Liver (tissue), 8 donors: ENCODE measurements at regions not wholly inside any gene's neighbourhood (a gene's known extent, or its start where the extent isn't known, plus 50 kb on each side); places are given as distances from the start of the nearest gene placed in this dataset.

ENCODE experiments used
- DNase-seq: peaks from one replicate; pipeline ENCODE4 v3.0.0-alpha.2; 2017; ENCODE audit warnings: low spot score
- H3K27ac ChIP-seq, 2 donors: one replicate each; pipeline ENCODE4 v1.7.0; 2013; ENCODE audit warnings: inconsistent platforms in 2 of 2, low read length in 2 of 2, control low read depth in 1 of 2, low read depth in 1 of 2, mild to moderate bottlenecking in 1 of 2
- H3K27me3 ChIP-seq, 4 donors: one replicate each; pipeline versions ENCODE4 v1.6.1 to v1.7.0; 2013; ENCODE audit warnings: low read length in 3 of 4, inconsistent platforms in 1 of 4, mild to moderate bottlenecking in 1 of 4, moderate library complexity in 1 of 4; ENCODE audit not compliant: control insufficient read depth in 4 of 4, insufficient read depth in 4 of 4
- H3K36me3 ChIP-seq, 4 donors: one replicate each; pipeline versions ENCODE4 v1.6.1 to v1.7.0; 2013; ENCODE audit warnings: low read length in 3 of 4, mild to moderate bottlenecking in 3 of 4, low read depth in 1 of 4, moderate library complexity in 1 of 4; ENCODE audit not compliant: control insufficient read depth in 4 of 4, insufficient read depth in 3 of 4
- H3K4me1 ChIP-seq, 4 donors: one replicate each; pipeline versions ENCODE4 v1.6.1 to v1.7.0; 2013; ENCODE audit warnings: low read length in 3 of 4, mild to moderate bottlenecking in 3 of 4, moderate library complexity in 1 of 4; ENCODE audit not compliant: control insufficient read depth in 4 of 4, insufficient read depth in 4 of 4
- H3K4me3 ChIP-seq, 3 donors: one replicate each; pipeline versions ENCODE4 v1.6.1 to v1.7.0; 2013; ENCODE audit warnings: low read length in 3 of 3, control low read depth in 1 of 3, low read depth in 1 of 3, mild to moderate bottlenecking in 1 of 3
- H3K9ac ChIP-seq, 2 donors: one replicate each; pipeline ENCODE4 v1.7.0; 2013; ENCODE audit warnings: low read length in 2 of 2, mild to moderate bottlenecking in 2 of 2, moderate library complexity in 2 of 2, control low read depth in 1 of 2, low read depth in 1 of 2
- H3K9me3 ChIP-seq, 4 donors: one replicate each; pipeline versions ENCODE4 v1.6.1 to v1.7.0; 2013; ENCODE audit warnings: low read length in 3 of 4; ENCODE audit not compliant: control insufficient read depth in 4 of 4
- CTCF ChIP-seq: fragments of 150-350 bp; IDR thresholded peaks from 2 replicates; pipeline ENCODE4 v1.5.1; 2017; ENCODE audit warnings: improper control_type of control experiment, low read depth, low read length; ENCODE audit not compliant: missing input control
- EGR1 ChIP-seq, 2 donors: IDR thresholded peaks; 2 replicates each; pipeline ENCODE4 v1.6.1; 2016 to 2018; ENCODE audit warnings: antibody characterized with exemption in 2 of 2, low read depth in 2 of 2
- FOXA1 ChIP-seq: IDR thresholded peaks from 2 replicates; pipeline ENCODE4 v1.6.1; 2016; ENCODE audit warnings: antibody characterized with exemption
- FOXA2 ChIP-seq: IDR thresholded peaks from 2 replicates; pipeline ENCODE4 v1.6.1; 2016; ENCODE audit warnings: antibody characterized with exemption
- GABPA ChIP-seq, 2 donors: IDR thresholded peaks in 1 of 2; conservative IDR thresholded peaks in 1 of 2; 2 replicates each; pipeline ENCODE4 v1.6.1; 2016; ENCODE audit warnings: antibody characterized with exemption in 2 of 2, mild to moderate bottlenecking in 1 of 2, moderate library complexity in 1 of 2
- HNF4A ChIP-seq, 2 donors: conservative IDR thresholded peaks; 2 replicates each; pipeline ENCODE4 v1.6.1; 2016; ENCODE audit warnings: antibody characterized with exemption in 2 of 2, mild to moderate bottlenecking in 2 of 2
- HNF4G ChIP-seq: IDR thresholded peaks from 2 replicates; pipeline ENCODE4 v1.6.1; 2016; ENCODE audit warnings: antibody characterized with exemption
- JUND ChIP-seq, 2 donors: IDR thresholded peaks; 2 replicates each; pipeline ENCODE4 v1.6.1; 2016; ENCODE audit warnings: antibody characterized with exemption in 2 of 2
- NR2F2 ChIP-seq: IDR thresholded peaks from 2 replicates; pipeline ENCODE4 v1.6.1; 2016; ENCODE audit warnings: antibody characterized with exemption
- RAD21 ChIP-seq, 2 donors: IDR thresholded peaks; 2 replicates each; pipeline ENCODE4 v1.6.1; 2016; ENCODE audit warnings: antibody characterized with exemption in 2 of 2, mild to moderate bottlenecking in 2 of 2
- RXRA ChIP-seq, 2 donors: IDR thresholded peaks; 2 replicates each; pipeline ENCODE4 v1.6.1; 2017 to 2018; ENCODE audit warnings: antibody characterized with exemption in 2 of 2, mild to moderate bottlenecking in 1 of 2
- YY1 ChIP-seq: IDR thresholded peaks from 2 replicates; pipeline ENCODE4 v1.6.1; 2016; ENCODE audit warnings: antibody characterized with exemption, mild to moderate bottlenecking
- ZBTB33 ChIP-seq: IDR thresholded peaks from 2 replicates; pipeline ENCODE4 v1.6.1; 2016; ENCODE audit warnings: antibody characterized with exemption
- WGBS: extraction: QIAGEN DNeasy Blood & Tissue Kit; methylation state at CpG from one replicate; pipeline ENCODE4 v1.1.7; 2013; 5-methylcytosine and 5-hydroxymethylcytosine counted together
- TF ChIP-seq, protein P1 (sequence below): IDR thresholded peaks from 2 replicates; pipeline ENCODE4 v1.6.1; 2016; ENCODE audit warnings: antibody characterized with exemption
- donor health status: healthy.
- donor health status: healthy.
- donor health status: healthy.
- donor health status: healthy.
- donor health status: healthy.

DNA sequence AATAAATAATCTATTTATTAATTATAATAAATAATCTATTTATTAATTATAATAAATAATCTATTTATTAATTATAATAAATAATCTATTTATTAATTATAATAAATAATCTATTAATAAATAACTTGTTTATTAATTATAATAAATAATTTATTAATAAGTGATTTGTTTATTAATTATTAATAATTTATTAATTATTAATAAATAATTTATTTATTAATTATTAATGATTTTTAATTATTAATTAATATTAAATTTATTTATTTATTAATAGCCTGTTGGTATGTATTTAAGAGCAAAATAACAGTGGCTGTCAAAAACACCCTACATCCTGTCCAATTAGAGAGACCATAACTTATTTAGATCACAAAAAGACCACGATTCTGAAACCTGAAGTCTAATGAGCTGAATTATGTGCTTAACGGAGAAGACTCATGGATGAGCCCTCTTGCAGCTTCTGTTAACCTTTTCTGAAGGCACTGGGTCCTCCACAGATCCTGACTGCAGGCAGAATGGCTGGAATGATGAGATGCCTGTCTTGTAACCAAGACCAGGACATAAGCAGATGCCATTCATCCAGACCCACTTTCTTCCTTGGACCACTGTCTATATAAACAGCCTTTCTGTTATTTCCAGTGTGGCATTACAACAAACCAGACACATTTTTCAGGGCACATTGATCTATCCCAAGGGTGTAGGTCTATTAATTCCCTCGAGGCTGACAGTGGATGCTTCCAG lies 134.2 kb downstream of the SETD4 start:
- H3K36me3 ChIP-seq: no peaks in the 10 kb centered on the region
- no peaks in the 10 kb centered on the region for H3K9me3 ChIP-seq
- no peak overlapping the region for H3K9ac ChIP-seq
- 80% methylated on average over 3 of the region's 3 CpGs for WGBS
- no peak for TF ChIP-seq RAD21 (IDR thresholded peaks at IDR 0.05)
- no peak for TF ChIP-seq YY1
- no peak for TF ChIP-seq HNF4G
- no peak for TF ChIP-seq NR2F2
- TF ChIP-seq FOXA1: no peak
- no peak for TF ChIP-seq ZBTB33
- no peak for TF ChIP-seq RXRA (IDR thresholded peaks at IDR 0.05)
- no peak for TF ChIP-seq FOXA2
- TF ChIP-seq, protein P1, sequence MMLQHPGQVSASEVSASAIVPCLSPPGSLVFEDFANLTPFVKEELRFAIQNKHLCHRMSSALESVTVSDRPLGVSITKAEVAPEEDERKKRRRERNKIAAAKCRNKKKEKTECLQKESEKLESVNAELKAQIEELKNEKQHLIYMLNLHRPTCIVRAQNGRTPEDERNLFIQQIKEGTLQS: no peak
- no peak for TF ChIP-seq CTCF
- TF ChIP-seq JUND (IDR thresholded peaks at IDR 0.05): no peak
- H3K27ac ChIP-seq: no peak overlapping the region
- no peaks in the 10 kb centered on the region for H3K27me3 ChIP-seq
- H3K4me1 ChIP-seq: no peaks in the 10 kb centered on the region
- DNase-seq: no peak
- H3K4me3 ChIP-seq: no peak overlapping the region

- Histone ChIP-seq H3K4me1 (no peaks in the 10 kb centered on the region), H3K27me3 (no peaks in the 10 kb centered on the region), H3K36me3 (no peaks in the 10 kb centered on the region), H3K9ac (no peak overlapping the region), H3K4me3 (no peak overlapping the region), H3K9me3 (no peaks in the 10 kb centered on the region), H3K27ac (no peak overlapping the region)
- DNase-seq: no peak
- WGBS: 64% methylated on average over 6 of the region's 6 CpGs
- TF ChIP-seq EGR1 (IDR thresholded peaks at IDR 0.05; ENCODE audit: low read depth in 2 of 2): no peak
- no peak for TF ChIP-seq HNF4A (conservative IDR thresholded peaks at IDR 0.05)
- TF ChIP-seq HNF4G: no peak
- TF ChIP-seq, protein P1: no peak
- no peak for TF ChIP-seq GABPA (IDR thresholded peaks at IDR 0.05 in 1 of 2, conservative IDR thresholded peaks at IDR 0.05 in 1 of 2)
Observed at GRCh38 chr21:35925497-35925896, 134.8 kb downstream of the SETD4 start.
